Keratinocyte (primary cell): ENCODE measurements at regions not wholly inside any gene's neighbourhood (a gene's known extent, or its start where the extent isn't known, plus 50 kb on each side); places are given as distances from the start of the nearest gene placed in this dataset.
"Not testable (repeated sequence)": the region's sequence is repeated elsewhere in the genome, so short reads cannot be mapped to it uniquely, and the experiment has no call there.

ENCODE experiments used
- DNase-seq: peaks from one replicate; pipeline ENCODE4 v3.0.0-alpha.2; 2011; ENCODE audit warnings: low read depth, missing footprints, low spot score
- FAIRE-seq: peaks from 2 replicates; lab custom pipeline; 2011; peaks lifted over from hg19 to GRCh38; lab: Jason Lieb, UNC
- H2AFZ ChIP-seq: 2 replicates; pipeline ENCODE4 v1.6.0; 2012; ENCODE audit warnings: low read length, control low read depth, inconsistent platforms; ENCODE audit not compliant: control insufficient read depth
- H3K27ac ChIP-seq: 2 replicates; pipeline ENCODE4 v1.5.1; 2011; ENCODE audit warnings: low read length; ENCODE audit not compliant: control insufficient read depth, insufficient read depth
- H3K27me3 ChIP-seq: 3 replicates; pipeline ENCODE4 v1.6.0; 2011; ENCODE audit warnings: low read length; ENCODE audit not compliant: control insufficient read depth, insufficient read depth; ENCODE audit errors: extremely low read depth
- H3K36me3 ChIP-seq, 2 experiments: 2 replicates in 1 of 2; 3 replicates in 1 of 2; pipeline ENCODE4 v1.5.1; 2011; ENCODE audit warnings: low read length in 2 of 2, mild to moderate bottlenecking in 1 of 2; ENCODE audit not compliant: control insufficient read depth in 2 of 2, insufficient read depth in 2 of 2; ENCODE audit errors: extremely low read depth in 1 of 2
- H3K4me1 ChIP-seq: 3 replicates; pipeline ENCODE4 v1.5.1; 2011; ENCODE audit warnings: low read length; ENCODE audit not compliant: control insufficient read depth, insufficient read depth; ENCODE audit errors: extremely low read depth
- H3K4me2 ChIP-seq: 3 replicates; pipeline ENCODE4 v1.6.0; 2011; ENCODE audit warnings: low read depth, low read length; ENCODE audit not compliant: control insufficient read depth, insufficient read depth; ENCODE audit errors: extremely low read depth
- H3K4me3 ChIP-seq, 3 experiments: fragments of 200-600 bp in 1 of 3; sonication (generic) in 1 of 3; 2 replicates in 2 of 3; 3 replicates in 1 of 3; pipeline ENCODE4 v1.5.1; 2011 to 2016; ENCODE audit warnings: low read length in 3 of 3, mild to moderate bottlenecking in 3 of 3, control low read depth in 2 of 3, inconsistent platforms in 1 of 3, low read depth in 1 of 3, mixed read lengths in 1 of 3, mixed run types in 1 of 3, moderate library complexity in 1 of 3; ENCODE audit not compliant: control insufficient read depth in 2 of 3, insufficient read depth in 2 of 3; ENCODE audit errors: extremely low read depth in 1 of 3
- H3K79me2 ChIP-seq: 2 replicates; pipeline ENCODE4 v1.6.0; 2012; ENCODE audit warnings: low read length; ENCODE audit not compliant: control insufficient read depth, insufficient read depth
- H3K9ac ChIP-seq: 3 replicates; pipeline ENCODE4 v1.6.0; 2011; ENCODE audit warnings: low read length; ENCODE audit not compliant: control insufficient read depth, insufficient read depth; ENCODE audit errors: extremely low read depth
- H3K9me1 ChIP-seq: 3 replicates; pipeline ENCODE4 v1.6.0; 2011; ENCODE audit warnings: low read length; ENCODE audit not compliant: control insufficient read depth, insufficient read depth; ENCODE audit errors: extremely low read depth
- H3K9me3 ChIP-seq: 2 replicates; pipeline ENCODE4 v1.5.1; 2012; ENCODE audit warnings: low read depth, low read length; ENCODE audit not compliant: control insufficient read depth
- H4K20me1 ChIP-seq: 3 replicates; pipeline ENCODE4 v1.6.0; 2011; ENCODE audit warnings: low read length; ENCODE audit not compliant: control insufficient read depth, insufficient read depth; ENCODE audit errors: extremely low read depth
- CTCF ChIP-seq, 3 experiments: IDR thresholded peaks in 1 of 3; conservative IDR thresholded peaks in 1 of 3; optimal IDR thresholded peaks in 1 of 3; 2 replicates in 2 of 3; 3 replicates in 1 of 3; pipeline versions ENCODE3 to v1.5.1; 2011; ENCODE audit warnings: low read length in 3 of 3, mild to moderate bottlenecking in 3 of 3, moderate library complexity in 2 of 3, control low read depth in 1 of 3, inconsistent platforms in 1 of 3; ENCODE audit not compliant: insufficient read depth in 2 of 3; ENCODE audit errors: extremely low read depth in 1 of 3
- EZH2 ChIP-seq: IDR thresholded peaks from one replicate; pipeline ENCODE4 v1.6.1; 2012; ENCODE audit warnings: inconsistent platforms, mild to moderate bottlenecking, low read length, moderate library complexity
- dilution Hi-C: fragments of 300-500 bp; cut with MboI; formaldehyde crosslinking; loops from one replicate; pipeline ENCODE4 v1.7.0; 2020; ENCODE audit warnings: low sequenced_read_pairs; ENCODE audit not compliant: extremely low pct_ligation_motif_present

- Histone ChIP-seq H3K9me3 (no peaks in the 10 kb centered on the region), H3K4me1 (peaks cover 10% of the 10 kb centered on the region), H3K27me3 (peaks cover 18% of the 10 kb centered on the region), H3K9ac (no peak overlapping the region), H4K20me1 (no peaks in the 10 kb centered on the region), H2AFZ (no peak overlapping the region), H3K79me2 (no peaks in the 10 kb centered on the region), H3K4me2 (no peak overlapping the region), H3K27ac (no peak overlapping the region), H3K36me3 (no peaks in the 10 kb centered on the region), H3K9me1 (no peaks in the 10 kb centered on the region), H3K4me3 (no peak overlapping the region)
- TF ChIP-seq EZH2 (no peak), CTCF (optimal IDR thresholded peaks at IDR 0.05 in 1 of 3, IDR thresholded peaks at IDR 0.05 in 1 of 3, conservative IDR thresholded peaks at IDR 0.05 in 1 of 3; ENCODE audit: extremely low read depth in 1 of 3, insufficient read depth in 2 of 3, low read length in 3 of 3) (no peak)
- dilution Hi-C loops = no loop called here
- DNase-seq = no peak
- no peak for FAIRE-seq
These were observed 127.6 kb downstream of the MRPL14 start for GRCh38 chr6:43999628-44000027.

GRCh38 chr6:43998592-43999243 lies 128.5 kb downstream of the MRPL14 start:
- dilution Hi-C loops, FAIRE-seq, H3K36me3 ChIP-seq, H3K9ac ChIP-seq, H3K4me2 ChIP-seq, H3K4me1 ChIP-seq, H3K9me1 ChIP-seq, H3K79me2 ChIP-seq, H3K4me3 ChIP-seq, H2AFZ ChIP-seq, H3K27me3 ChIP-seq, H3K9me3 ChIP-seq, DNase-seq, H4K20me1 ChIP-seq, H3K27ac ChIP-seq: not testable (repeated sequence)

- H3K27me3 ChIP-seq, DNase-seq, H3K4me1 ChIP-seq, H3K9me3 ChIP-seq, H4K20me1 ChIP-seq, H3K9me1 ChIP-seq, H3K9ac ChIP-seq, H3K4me3 ChIP-seq, H3K4me2 ChIP-seq, dilution Hi-C loops, H3K79me2 ChIP-seq, H2AFZ ChIP-seq, H3K27ac ChIP-seq, FAIRE-seq, H3K36me3 ChIP-seq: not testable (repeated sequence)
These were observed 129.2 kb downstream of the MRPL14 start for GRCh38 chr6:43997990-43998585.
